Embryonic facial prominence (tissue), 1 donor: ENCODE measurements at regions not wholly inside any gene's neighbourhood (a gene's known extent, or its start where the extent isn't known, plus 50 kb on each side); places are given as distances from the start of the nearest gene placed in this dataset.

Experiments used
- DNase-seq: peaks from one replicate; pipeline ENCODE4 v3.0.0-alpha.2; 2016; ENCODE audit errors: extremely low spot score

DNA sequence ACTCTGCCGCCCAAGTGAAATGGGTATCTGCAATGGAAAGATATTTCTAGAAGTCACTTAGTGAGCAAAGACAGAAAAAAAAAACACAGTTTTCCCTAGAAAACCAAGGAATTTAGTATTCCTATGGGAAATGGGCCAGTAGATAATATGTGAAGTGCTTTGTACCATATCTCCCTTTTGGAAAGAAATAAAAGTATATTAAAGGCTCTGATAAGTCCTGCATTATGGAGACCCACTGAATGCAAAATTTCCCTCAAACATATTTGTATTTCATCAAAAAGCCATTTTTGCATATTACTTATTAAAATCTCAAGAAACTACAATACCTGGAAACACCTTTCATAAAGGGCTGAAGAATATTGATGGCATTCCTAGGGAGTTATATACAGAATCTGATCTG is 51.6 kb upstream of the DYNLRB2 start:
- no peak for DNase-seq

DNA sequence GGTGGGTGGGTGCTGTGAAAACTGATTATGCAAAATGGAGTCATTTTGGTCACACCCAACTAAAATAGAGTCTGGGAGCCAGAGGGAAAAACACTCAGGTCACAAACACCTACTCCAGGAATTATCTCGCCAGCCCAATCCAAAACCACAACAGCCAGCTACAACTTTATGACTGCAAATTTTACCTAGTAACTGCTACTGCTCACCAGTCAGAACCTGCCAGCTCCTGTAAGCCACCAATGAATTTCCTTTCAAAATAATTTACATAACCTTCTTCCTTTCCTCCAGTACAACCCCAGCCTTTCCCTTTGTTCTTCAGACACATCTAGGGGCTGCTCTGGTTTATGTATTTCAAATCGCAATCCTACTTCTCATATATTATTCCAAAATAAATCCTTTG is 52.6 kb upstream of the DYNLRB2 start:
- DNase-seq = no peak

DNA sequence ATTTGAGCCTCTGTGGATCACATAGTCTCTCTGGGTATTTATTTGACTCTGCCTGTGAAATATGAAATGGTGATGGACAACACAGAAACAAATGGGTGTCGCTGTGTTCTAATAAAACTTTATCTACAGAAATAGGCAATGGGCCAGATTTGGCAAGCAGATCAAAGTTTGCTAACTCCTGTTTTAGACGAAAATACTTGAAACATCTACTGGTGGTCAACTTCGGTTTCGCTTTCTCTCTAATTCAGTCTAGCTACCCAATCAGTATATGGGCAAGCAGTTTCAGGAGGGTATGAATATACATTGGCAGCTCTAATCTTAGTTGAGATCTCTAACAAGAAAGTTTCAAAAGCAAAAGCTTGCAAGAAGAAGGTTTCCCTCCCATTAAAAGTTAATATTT is 60.1 kb upstream of the DYNLRB2 start:
- DNase-seq = no peak

DNA sequence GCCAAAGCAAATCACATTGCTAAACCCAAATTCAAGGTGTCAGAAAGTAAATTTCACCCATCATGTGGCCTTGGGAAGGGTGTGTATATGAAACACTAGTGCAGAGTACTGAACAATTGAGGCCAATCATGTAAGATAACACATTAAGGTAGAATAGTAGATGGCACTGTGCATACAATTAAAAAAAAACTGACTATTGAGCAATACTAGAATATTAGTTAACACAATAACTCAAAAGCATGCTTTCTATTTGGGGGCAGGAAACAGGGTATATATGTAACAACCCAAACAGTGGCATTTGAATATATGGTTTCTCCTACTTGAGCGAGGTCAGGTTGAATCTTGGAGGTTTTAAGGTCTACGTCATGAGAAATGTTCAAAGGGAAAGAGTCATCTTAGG is 63.0 kb upstream of the DYNLRB2 start:
- no peak for DNase-seq

DNA sequence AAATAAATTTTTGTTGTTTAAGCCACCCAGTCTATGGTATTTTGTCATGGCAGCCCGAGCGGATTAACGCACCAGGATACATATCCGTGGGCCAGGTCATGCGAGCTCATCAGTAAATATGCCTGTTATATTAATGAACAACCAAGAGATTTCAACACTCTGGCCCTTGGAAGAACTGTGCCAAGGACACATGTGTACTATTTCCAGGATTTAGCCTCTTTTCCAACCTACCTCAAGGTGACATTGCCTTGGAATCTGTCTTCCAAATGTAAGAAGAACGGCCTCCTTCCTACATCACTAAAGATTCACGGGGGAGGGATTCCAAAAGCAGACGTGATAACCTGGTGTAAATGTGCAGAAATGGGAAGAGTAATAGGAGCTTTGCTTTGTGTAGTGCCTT is 72.8 kb upstream of the DYNLRB2 start:
- DNase-seq = no peak

DNA sequence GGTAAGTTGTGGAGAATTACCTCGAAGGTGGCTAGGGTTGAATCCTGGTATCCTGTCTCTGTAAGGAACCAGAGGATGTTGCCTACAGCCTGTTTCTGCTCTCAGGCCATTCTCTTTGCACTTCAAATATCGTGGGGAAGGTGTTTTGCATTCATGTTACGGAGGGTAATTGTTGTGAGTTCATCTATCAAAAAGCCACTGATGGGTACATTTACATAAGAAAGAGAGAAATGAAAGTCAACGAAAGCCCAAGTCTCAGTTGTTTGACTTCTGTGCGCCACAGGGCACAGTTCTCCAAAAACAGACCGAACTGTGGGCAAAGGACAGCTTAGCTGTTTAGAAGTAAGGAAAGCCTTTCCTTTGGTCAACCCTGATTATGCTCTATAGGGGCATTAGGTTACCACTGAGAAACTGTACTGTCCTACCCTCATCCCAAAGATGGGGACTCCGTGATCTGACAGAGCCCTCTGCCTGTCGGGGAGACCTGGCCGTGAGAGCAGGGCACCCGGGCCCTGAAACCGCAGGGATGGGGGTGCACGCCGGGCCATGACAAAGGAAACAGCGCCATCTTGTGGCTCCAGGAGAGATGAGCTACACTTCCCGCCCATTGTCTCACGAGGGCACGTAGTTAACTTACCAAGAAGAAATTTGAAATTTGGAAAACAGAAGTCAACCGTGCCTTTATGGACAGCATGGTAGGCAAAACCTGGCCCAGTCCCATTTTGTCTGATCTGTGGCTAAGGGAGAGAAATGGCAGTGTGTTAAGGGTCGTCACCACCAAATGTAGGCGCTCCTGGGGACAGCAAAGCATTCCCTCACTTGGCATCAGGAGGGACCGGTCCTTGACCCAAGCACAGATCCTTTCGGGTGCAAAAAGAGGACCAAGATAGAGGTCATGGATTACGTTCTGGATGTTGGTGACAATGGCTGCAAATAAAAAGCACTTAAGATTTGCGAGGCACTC is 74.5 kb upstream of the DYNLRB2 start:
- peak; percentile 43 for DNase-seq

DNA sequence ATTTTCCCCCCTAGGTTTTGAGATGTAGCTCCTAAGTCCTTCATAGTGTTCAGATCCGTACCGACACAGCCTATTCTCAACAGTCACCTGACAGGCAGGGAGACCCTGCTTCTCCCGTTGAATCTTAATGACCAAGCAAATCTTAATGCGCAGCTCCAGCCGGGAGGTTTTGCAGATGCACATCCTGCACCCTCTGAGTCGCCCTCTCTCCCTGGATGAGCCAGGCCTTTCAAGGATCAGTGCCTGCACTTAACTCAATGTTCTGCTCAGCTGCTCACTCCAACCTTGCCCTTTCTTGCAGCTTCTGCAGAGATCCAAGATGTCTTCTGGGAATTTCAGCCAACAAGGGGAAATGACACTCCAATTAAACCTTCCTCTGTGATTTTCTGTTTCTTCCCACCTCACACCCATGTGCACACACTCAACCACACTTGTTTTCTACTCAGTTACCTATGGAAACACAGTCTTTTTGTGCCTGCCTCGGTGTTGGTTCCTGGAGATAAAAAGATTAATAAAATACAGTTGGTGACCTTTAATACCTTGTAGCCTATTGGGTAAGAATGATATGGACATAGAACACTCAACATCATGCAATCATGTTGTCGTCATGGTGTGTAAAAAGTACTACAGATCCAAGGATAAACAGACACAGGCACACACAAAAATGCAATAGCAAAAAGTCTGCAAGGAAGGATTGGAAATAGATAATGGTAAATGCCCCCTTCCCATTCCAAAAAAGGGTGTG is 76.9 kb upstream of the DYNLRB2 start:
- no peak for DNase-seq

DNA sequence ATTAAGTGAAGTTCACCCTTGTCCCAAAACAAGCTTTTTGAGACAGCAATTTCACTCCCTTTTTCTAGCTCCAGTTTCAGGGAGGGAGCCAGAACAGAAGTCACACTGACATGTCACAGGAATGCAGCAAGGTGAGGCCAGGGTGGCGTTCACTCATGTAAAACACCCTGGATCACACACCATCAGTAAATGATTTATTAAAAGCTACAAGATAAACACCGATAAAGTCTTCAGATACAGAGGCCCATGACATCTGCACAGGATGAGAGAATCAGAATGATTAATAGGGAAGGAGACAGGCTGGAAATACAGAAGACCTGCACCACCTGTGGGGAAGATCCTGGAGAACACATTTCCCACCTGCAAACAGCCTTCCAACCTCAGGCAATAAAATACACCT is 77.5 kb upstream of the DYNLRB2 start:
- DNase-seq = no peak

DNA sequence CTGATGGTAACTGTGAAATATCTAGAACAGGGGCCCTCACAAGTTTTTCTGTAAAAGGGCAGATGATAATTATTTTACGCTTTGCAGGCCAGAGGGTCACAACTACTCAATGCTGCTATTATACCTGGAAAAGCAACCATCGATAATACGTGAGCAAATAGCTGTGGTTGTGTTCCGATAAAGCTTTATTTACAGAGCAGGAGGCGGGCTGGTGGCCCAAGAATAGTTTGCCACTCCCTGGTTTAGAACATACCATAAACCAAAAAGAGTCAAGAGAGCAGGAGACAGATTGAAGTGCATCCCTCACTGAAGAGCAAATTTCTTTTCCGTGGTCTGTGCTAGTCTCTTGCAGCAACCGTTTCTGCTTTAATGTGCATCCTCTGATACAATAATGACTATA is 77.9 kb upstream of the DYNLRB2 start:
- DNase-seq = no peak

DNA sequence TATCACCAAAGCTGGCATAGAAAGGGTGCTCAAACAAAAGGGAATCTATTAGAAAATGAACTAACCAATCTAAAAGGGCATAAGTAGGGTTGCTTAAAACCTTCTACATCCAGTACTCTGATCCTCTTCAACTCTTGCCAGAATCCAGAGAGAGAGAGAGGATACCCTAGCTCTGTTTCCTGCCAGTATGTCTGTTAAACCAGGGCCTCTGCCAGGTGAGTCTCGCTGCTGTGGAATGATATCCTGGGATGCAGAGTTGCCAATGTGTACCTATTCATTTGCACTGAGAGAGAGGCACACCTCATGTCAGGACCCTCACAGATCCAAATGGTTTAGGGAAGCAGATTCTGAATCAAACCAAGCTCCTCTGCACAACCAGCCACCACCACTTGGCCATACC is 79.8 kb upstream of the DYNLRB2 start:
- DNase-seq = no peak

DNA sequence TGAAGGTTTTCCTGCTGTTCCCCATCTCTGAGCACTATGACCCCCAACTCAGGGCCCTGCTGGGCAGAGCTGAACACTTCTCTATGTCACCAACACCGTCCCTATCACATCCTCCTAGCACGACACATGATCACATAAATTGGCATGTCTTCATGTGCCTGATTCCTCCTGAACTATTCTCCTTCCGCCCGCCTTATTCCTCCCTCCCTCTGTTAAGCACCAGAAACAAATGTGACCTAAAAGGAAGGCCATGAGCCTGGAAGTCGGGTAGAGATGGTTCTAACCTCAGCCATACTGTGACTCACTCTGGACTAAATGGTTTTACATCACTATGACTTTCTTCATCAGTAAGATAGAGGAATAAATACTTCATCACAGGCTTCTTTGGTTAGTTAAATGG is 80.8 kb upstream of the DYNLRB2 start:
- DNase-seq = no peak

DNA sequence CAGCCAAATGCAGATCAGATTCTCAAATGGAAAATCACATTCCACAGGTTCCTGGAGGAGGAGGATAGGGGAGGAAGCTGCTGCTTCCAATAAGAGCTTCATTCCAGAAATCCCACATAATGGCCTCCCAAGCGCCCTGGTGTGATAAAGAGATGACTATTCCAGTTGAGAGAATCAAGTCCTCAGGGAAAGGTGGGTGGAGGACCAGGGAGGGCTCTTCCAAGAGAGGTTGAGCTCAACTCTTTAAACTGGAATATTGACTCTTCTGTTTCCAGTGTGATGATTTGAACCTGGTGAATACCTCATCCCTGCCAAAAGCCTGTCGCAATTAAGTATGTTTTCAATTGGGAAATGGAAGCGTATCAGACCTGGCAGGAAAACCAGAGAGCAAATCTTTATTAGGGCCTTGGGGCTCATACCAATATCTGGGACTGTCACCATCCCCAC is 81.4 kb upstream of the DYNLRB2 start:
- peak; percentile 49 for DNase-seq

DNA sequence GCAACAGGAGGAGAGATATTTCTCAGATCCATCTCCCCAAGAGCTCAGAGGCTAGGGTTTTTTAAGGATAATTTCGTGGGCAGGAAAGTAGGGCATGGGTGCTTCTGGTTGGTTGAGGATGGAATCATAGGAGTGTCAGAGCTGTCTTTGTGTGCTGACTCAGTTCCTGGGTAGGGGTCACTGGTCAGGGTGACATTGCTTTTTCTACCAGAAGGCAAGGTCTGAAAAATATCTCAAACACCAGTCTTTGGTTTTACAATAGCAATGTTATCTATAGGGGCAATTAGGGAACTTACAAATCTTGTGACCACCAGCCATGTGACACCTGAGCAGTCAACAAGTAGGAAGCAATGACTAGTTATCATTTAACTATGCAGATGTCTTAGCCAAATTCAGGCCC is 82.9 kb upstream of the DYNLRB2 start:
- no peak for DNase-seq

DNA sequence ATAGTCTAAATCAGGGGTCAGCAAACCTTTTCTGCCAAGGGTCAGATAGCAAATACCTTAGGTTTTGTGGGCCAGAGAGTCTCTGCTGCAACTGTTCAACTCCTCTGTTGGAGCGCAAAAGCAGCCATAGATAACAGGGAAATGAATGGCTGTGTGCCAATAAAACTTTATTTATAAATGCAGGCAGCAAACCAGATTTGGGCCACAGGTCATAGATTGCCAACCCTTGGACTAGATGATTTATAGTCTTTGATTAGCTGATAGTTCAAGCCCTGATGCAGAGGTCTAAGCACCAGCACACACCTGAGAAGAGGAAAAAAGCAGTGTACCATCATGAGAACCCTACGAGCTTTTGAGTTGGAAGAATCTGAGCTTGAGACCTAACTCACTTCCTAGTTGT is 86.0 kb upstream of the DYNLRB2 start:
- no peak for DNase-seq

DNA sequence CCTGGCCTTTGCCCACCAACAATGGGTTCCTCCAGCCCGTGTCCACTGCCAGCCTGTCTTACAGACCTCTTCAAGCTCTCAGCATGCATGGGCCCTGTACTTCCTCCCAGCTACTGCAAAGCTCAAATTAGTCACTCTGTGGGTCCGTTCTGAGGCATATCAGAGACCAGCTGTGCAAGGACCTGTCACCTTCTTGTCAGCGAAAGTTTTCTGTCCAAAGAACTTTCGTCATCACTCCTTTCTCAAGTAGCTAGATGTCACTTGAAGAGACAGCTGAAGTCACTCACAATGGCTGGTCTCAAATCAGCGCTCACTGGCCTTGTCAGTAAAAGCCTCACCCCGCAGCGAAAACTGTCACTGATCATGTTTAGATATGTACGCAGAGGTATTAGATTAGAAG is 91.4 kb upstream of the DYNLRB2 start:
- no peak for DNase-seq

DNA sequence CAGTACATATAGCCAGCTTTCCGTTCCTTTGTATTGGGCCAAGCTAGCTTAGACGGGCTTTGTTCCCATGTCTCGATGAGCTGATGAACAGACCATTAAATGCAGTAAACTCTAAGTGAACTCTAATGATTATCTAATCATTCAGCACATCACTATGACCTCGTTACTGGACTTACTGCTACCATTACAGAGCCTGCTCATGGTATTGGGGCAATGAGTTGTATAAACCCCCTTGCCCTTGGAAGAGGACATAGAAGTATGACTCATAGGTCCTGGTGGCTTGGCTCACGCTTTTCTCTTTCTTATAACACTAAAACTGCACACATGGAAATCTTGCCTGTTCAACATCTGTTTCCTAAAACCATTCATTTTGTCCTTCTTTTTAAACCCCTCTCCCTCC is 93.6 kb upstream of the DYNLRB2 start:
- no peak for DNase-seq

DNA sequence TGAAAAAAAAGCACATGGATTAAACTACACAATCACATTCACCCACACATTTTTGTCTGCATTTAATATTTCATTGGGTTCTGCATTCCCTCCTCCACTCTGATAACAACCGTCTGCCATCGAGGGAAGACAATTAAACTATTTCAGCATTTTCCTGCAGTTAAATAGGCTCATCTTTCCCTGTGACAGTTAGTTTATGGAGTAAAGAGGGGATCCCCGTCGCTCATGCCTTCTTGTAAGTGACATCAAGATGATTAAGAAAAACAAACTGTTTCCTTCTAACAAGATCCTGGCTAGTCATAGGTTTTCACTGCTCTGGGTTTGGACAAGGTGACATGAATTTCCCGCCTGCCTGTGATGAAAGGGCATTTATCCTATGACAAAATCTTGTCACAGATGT is 98.0 kb upstream of the DYNLRB2 start:
- no peak for DNase-seq

DNA sequence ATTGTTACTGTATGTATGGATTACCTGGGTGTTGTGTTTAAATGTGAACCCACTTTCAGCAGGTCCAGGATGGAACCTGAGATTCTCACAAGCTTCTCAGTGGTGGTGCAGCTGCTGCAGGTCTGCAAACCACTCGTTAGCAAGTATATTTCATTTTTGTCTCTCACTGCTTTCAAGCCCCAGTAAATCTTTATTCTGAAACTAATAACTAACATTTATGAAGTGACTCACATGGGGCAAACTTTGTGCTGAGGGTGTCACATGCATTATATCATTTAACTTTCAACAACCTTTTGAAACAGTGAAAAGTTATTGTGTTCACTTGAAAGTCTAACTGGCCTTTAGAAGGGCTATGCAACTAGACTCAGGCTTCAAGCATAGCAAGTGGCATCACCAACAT is 98.9 kb upstream of the DYNLRB2 start:
- DNase-seq = no peak

DNA sequence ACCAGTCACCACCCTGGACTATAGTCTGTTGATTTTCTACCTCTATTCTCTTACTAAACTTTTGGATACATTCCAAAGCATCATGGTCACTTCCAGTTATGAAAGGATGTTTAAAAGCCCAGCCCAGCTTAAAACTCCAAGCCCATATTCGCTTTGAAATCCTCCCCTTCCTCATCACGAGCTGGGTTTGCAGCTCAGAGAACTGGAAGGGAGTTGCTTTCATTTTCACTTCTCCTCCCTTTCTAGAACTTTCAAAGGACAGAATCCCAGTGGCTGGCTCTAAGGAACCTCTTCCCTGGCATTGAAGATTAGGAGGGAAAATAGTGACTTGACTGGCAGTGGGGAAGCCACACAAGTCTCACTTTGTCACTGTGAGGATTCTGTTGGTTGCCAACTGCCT is 100.1 kb upstream of the DYNLRB2 start:
- no peak for DNase-seq

DNA sequence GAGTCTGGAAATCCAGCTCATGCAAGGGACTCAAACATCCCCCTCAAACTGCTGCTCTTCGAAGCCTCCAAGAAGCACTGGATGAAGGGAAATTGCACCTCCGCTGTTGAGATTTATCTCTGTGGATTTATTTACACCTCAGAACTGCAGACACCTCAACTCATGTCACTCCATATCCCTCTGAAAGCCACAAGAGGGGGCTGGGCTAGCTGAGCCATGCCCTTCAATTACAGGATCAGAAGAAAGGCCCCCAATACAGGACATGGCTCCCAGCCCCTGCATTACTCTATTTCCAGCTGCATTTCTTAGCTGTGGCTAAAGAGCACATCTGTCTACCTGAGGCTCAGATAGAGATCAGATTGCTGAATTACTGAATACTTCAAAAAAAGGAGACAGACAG is 103.1 kb upstream of the DYNLRB2 start:
- DNase-seq = no peak

DNA sequence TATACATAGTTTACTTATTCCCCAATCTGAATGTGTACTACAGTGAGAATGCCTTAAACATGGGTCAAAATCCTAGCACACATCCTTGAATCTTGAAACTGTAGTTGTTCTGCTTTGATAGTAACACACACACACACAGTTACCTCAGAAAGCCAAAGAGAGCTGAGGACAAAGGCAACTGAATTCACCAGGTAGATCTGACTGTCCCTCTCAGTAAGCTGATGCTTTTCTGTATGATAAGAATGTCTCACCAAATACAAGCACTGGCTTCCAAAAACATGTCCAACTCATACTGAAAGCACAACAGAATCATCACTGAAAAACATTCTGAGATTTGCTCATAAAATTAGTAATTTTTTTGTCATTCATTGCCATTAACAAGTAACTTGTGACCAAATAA is 104.3 kb upstream of the DYNLRB2 start:
- no peak for DNase-seq

DNA sequence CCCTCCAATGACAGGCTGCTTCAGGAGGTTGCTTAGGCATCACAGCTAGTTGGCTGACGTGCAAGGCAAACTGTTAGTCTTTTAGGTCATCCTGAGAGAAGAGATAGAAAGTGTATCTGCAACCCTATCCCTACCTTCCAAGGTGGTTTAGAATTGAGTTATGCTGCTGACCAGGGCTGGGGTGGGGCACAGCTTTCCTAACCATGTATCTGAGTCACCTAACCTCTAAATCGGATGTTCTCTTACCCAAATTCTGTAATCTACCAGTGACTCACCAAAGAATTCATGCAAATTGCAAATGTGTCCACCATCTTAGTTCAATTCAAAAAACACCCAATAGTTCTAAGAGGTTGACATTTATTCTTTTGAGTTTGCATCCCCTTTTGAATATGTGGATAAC is 107.2 kb upstream of the DYNLRB2 start:
- no peak for DNase-seq

DNA sequence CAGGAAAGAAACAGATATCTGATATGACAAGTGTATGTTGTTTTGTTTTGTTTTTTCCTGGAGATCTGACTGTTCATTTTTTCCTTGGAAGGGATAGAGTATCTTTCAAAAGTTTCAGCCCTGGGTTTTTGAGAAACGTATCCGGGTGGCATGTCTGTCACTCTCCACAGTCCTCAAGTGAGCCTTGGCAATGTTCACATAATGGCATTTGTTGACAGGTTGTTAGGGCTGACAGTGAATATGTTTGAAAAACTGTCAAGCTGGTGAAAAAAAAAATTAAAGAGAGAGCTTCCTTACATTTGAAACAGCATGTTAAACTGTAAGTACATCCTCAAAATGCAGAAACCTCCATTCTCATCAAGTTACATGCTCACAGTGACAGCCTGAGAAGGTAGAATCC is 113.0 kb upstream of the DYNLRB2 start:
- DNase-seq = no peak
